ENCODE measurements at regions not wholly inside any gene's neighbourhood (a gene's known extent, or its start where the extent isn't known, plus 50 kb on each side); places are given as distances from the start of the nearest gene placed in this dataset.

DNA sequence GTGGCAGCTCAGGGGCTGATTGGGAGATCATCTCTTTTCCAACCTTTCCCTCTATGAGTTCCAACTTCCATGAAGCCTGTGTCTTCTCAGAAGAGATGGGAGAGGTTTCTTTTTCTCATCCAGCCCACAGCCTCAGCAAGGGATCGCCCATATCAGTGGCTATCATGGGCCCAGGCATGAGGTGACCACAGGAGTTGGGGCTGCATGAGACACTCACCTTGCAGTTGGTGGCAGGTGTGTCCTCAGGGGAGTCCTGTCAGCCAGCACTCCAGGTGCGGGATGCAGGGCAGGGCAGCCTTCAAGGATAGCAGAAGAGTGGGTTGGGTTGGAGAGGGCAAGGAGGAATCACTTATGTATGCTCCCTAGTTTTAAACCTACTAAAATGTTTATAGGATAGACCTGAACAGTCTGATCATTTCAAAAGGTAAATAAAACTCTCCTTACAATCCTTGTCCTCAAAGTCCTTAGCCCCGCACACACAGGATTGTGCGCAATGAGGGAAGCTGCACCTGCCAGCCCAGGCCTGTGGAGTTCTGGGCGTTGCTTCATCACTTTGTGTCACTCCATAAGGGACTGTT, 811.1 kb downstream of the KCNJ18 start:
- peaks cover 0 to 2% (median 0%) of the 10 kb centered on the region in 3 donors for H3K27me3 Mint-ChIP-seq (ENCODE audit: low read depth in 3 of 3)
- no peak overlapping the region for H3K27ac Mint-ChIP-seq
- no peak overlapping the region for H3K4me3 Mint-ChIP-seq
- peaks cover 12 to 59% (median 39%) of the 10 kb centered on the region in 6 donors for H3K9me3 Mint-ChIP-seq
- H3K4me1 Mint-ChIP-seq, result no peaks in the 10 kb centered on the region
- DNase-seq, result no peak
- no peaks in the 10 kb centered on the region for H3K36me3 Mint-ChIP-seq

DNA sequence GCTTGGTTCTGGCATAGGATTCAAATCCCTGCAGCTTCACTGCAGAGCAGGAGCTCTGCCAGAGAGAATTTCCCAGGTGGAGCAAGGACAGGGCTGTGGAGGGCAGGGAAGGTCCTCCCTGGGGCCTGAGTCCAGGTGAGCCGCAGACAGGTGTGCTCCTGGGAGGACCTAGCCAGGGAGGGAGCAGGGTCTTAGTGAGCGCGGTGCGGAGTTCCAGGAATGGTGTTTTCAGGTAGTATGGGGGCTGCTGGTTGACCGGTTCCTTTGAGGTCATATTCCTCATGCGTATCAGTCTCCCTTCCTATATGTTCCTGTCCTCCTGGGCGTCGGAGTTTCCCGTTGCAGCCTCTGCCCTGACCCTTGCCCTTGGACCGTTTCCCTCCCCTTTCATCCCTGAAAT, 813.3 kb downstream of the KCNJ18 start:
- no peak overlapping the region for H3K27ac Mint-ChIP-seq
- peaks cover 16 to 48% (median 34%) of the 10 kb centered on the region in 6 donors for H3K9me3 Mint-ChIP-seq
- DNase-seq, result no peak
- no peaks in the 10 kb centered on the region for H3K27me3 Mint-ChIP-seq (ENCODE audit: low read depth in 3 of 3)
- no peaks in the 10 kb centered on the region for H3K4me1 Mint-ChIP-seq
- H3K4me3 Mint-ChIP-seq, result no peak overlapping the region
- H3K36me3 Mint-ChIP-seq, result no peaks in the 10 kb centered on the region

DNA sequence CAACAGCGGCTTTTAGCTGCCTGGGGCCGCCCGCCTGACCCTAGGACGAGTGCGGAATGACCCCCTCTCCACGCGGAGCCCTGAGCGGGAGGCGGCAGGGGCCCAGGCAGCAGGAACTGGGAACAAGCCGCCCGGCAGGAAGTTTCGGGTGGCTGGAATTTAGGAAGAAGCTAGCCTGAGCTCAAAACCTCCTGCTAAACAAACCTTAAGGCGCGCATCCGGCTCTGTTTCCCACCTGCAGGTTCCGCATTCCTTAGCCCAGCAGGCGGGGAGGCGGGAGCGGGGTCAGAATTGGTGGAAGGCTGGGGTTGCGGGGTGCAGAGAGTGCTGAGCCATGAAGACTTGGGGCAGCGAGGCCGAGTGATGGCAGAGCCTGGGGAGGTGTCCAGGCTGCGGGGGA, 813.9 kb downstream of the KCNJ18 start:
- Mint-ChIP-seq H3K27me3 (ENCODE audit: low read depth in 3 of 3) (no peaks in the 10 kb centered on the region), H3K4me1 (no peaks in the 10 kb centered on the region), H3K9me3 (peaks cover 16 to 52% (median 37%) of the 10 kb centered on the region in 6 donors), H3K4me3 (no peak overlapping the region), H3K36me3 (no peaks in the 10 kb centered on the region), H3K27ac (no peak overlapping the region)
- DNase-seq, result no peak

DNA sequence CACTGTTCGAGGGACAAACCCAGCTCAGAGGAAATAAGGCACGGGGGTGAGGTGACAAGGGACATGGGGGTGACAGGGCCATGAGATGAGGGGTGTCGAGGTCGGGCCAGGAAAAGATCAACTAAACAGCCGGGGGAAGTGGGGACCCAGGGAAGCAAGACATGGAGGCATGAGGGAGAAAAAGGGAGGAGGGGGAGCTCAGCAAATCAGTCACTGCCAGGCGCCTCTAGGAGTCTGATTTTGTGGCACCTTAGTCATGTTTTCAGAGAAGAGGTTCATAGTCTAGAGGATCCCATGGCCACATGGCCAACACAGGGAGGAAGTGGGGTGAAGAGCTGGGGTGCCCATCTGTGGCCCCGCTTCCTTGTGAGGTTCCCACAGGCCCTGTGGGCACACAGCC, 814.5 kb downstream of the KCNJ18 start:
- DNase-seq, result no peak
- Mint-ChIP-seq H3K9me3 (peaks cover 18 to 48% (median 39%) of the 10 kb centered on the region in 6 donors), H3K4me1 (no peaks in the 10 kb centered on the region), H3K27ac (no peak overlapping the region), H3K36me3 (no peaks in the 10 kb centered on the region), H3K27me3 (ENCODE audit: low read depth in 3 of 3) (peaks cover 0 to 1% (median 0%) of the 10 kb centered on the region in 3 donors), H3K4me3 (no peak overlapping the region)

DNA sequence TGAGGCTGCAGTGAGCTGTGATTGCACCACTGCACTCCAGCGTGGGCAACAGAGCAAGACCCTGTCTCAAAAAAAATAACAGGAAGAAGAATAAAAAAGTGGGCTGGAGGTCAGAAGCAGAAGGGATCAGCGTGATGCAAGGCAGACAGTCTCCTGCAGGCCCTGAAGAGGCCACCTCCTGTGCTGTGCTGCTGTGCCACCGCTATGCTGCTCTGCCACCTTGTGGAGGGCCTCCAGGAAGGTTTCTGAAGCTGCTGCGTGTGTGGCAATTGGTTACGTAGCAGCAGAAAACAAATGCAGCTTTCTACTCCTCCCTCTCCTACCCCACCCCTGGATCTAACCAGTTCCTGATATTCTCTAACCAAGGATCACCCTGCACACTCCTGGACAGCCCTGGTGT, 815.5 kb downstream of the KCNJ18 start:
- no peaks in the 10 kb centered on the region for H3K36me3 Mint-ChIP-seq
- H3K4me3 Mint-ChIP-seq, result no peak overlapping the region
- no peak overlapping the region for H3K27ac Mint-ChIP-seq
- DNase-seq, result no peak
- peaks cover 18 to 44% (median 36%) of the 10 kb centered on the region in 6 donors for H3K9me3 Mint-ChIP-seq
- H3K4me1 Mint-ChIP-seq, result no peaks in the 10 kb centered on the region
- H3K27me3 Mint-ChIP-seq (ENCODE audit: low read depth in 3 of 3), result peaks cover 0 to 1% (median 0%) of the 10 kb centered on the region in 3 donors

DNA sequence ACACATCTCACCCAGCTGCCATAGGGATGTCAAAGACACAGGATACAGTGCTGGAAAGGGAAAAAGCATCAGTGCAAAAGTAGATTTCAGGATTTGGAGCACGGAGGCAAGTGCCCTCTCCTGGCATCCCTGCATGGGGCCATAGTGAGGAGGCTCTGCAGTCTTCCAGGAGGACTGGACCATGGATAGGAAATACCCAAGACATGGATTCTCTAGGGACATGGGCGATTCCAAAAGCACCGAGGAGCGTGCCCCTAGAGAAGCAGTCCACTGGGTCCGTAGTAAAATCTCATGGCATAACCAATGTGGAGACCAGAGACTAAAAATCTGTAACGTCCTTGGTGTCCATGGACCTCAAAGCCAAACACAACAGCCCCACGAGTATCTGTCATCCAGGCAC, 818.2 kb downstream of the KCNJ18 start:
- no peaks in the 10 kb centered on the region for H3K4me1 Mint-ChIP-seq
- H3K36me3 Mint-ChIP-seq, result no peaks in the 10 kb centered on the region

DNA sequence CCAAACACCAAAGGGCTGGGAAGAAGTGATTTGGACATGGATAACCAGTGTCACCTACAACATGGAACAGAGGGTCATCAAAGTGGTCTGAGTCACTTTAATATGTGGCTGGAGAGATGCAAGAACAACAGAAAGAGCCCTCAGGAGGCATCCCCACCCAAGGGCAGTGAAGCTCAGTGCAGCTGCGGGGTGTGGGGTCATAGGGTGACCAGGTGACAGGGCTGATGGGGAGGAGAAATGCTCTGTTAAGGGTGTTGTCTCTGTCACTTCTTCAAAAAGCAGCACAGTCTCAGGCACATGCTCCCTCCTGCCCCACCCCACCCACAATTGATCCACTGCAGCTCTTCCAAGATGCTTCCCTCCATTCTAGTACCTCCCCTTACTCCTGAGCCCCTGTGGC, 819.1 kb downstream of the KCNJ18 start:
- Mint-ChIP-seq H3K4me1 (peaks cover 0 to 1% of the 10 kb centered on the region in 2 donors), H3K36me3 (no peaks in the 10 kb centered on the region), H3K27ac (no peak overlapping the region), H3K4me3 (no peak overlapping the region), H3K9me3 (peaks cover 21 to 50% (median 27%) of the 10 kb centered on the region in 6 donors), H3K27me3 (ENCODE audit: low read depth in 3 of 3) (peaks cover 0 to 1% (median 0%) of the 10 kb centered on the region in 3 donors)
- no peak for DNase-seq

More for the DNA sequence above, 818.2 kb downstream of the KCNJ18 start:
- peaks cover 0 to 1% (median 0%) of the 10 kb centered on the region in 3 donors for H3K27me3 Mint-ChIP-seq (ENCODE audit: low read depth in 3 of 3)
- H3K4me3 Mint-ChIP-seq, result no peak overlapping the region
- DNase-seq, result no peak
- H3K27ac Mint-ChIP-seq, result no peak overlapping the region
- H3K9me3 Mint-ChIP-seq, result peaks cover 20 to 46% (median 28%) of the 10 kb centered on the region in 6 donors

DNA sequence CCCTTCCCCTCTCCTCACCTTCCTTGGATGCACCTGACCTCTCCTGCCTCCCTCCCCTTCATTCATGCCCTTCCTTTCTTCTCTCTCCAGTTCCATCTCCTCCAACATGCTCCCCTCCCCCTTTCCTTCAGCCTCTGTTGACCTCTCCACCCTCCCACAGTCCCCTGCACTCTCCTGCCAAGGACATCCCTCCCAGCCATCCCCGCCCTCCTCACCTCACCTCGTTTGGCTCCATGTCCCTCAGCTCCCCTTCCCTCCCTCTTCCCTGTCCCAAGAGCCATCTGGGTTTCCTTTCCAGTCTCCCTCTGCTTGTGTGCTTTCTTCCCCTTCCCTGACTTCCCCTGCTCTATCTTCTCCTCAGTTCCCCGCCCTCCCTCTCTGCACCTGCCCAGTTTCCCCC, 819.7 kb downstream of the KCNJ18 start:
- peaks cover 16 to 53% (median 31%) of the 10 kb centered on the region in 6 donors for H3K9me3 Mint-ChIP-seq
- peaks cover 0 to 1% of the 10 kb centered on the region in 2 donors for H3K4me1 Mint-ChIP-seq
- no peak overlapping the region for H3K4me3 Mint-ChIP-seq
- H3K27me3 Mint-ChIP-seq (ENCODE audit: low read depth in 3 of 3), result peaks cover 0 to 1% (median 0%) of the 10 kb centered on the region in 3 donors
- H3K27ac Mint-ChIP-seq, result no peak overlapping the region
- no peaks in the 10 kb centered on the region for H3K36me3 Mint-ChIP-seq
- no peak for DNase-seq

DNA sequence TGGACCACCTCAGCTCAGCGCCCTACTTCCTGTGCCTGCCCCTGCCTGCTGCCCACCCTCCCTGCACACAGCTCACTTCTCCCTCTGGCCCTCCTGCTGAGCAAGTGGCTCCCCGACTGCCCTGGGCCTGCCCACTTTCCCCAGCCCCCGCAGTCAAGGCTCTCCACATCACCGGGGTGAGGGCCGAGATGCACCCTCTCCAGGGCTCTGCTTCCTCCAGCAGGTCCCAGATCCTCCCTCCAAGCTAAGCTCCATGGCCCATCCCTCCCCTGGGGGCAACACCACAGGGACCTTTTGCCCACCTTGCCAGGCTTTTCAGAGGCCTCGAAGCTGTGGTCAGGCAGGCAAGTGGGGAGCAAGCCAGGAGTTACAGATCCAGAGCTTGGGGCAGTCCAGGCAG, 820.2 kb downstream of the KCNJ18 start:
- no peak overlapping the region for H3K4me3 Mint-ChIP-seq
- peaks cover 0 to 1% (median 0%) of the 10 kb centered on the region in 3 donors for H3K27me3 Mint-ChIP-seq (ENCODE audit: low read depth in 3 of 3)
- H3K9me3 Mint-ChIP-seq, result peaks cover 16 to 49% (median 29%) of the 10 kb centered on the region in 6 donors
- H3K36me3 Mint-ChIP-seq, result no peaks in the 10 kb centered on the region
- H3K4me1 Mint-ChIP-seq, result peaks cover 0 to 1% of the 10 kb centered on the region in 2 donors
- DNase-seq, result no peak
- no peak overlapping the region for H3K27ac Mint-ChIP-seq

DNA sequence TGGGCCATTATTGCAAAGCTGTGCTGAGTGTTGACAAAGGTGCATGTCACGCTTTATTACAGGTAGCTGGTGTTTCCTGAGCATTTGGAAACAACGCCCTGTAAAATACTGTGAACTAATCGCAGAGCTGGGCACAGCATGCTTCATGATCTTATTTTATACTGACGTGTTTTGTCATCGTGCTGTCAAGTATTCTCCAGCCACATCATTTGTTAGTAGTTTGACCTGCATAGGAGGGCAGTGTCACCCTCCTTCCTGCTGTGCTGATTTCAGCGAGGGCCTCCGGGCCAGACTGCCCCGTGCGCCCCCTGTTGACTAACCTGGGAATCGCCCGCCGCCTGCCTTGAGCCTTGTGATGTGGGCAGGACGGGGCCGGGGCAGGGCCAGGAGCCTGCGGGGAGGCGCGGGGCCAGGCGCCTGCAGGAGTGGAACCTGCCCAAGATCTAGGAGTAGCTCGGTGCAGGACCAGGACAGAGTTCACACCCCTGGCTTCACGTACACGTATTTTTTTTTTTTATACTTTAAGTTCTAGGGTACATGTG, 820.7 kb downstream of the KCNJ18 start:
- Mint-ChIP-seq H3K36me3 (no peaks in the 10 kb centered on the region), H3K4me3 (no peak overlapping the region), H3K4me1 (peaks cover 0 to 1% of the 10 kb centered on the region in 2 donors), H3K27ac (no peak overlapping the region), H3K27me3 (ENCODE audit: low read depth in 3 of 3) (peaks cover 0 to 1% (median 0%) of the 10 kb centered on the region in 3 donors), H3K9me3 (peaks cover 16 to 52% (median 32%) of the 10 kb centered on the region in 6 donors)
- DNase-seq, result no peak

DNA sequence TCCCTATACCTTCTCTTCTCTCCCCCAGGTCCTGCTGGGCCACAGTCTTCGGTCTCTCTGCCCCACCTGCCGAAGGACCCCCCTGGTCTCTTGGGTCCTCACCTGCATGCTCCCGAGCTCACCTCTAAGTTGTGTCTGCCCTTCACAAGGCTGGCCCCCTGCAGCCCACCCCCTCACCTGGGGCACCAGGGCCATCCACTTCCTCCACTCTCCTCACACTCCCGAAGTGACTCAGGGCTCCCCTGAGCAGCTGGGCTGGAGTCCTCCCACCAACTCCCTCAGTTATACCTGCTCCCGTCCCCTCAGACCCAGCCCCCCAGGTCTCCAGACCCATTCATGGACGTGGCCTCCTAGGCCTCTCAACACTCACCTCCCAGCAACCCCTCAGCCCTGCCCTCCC, 822.0 kb downstream of the KCNJ18 start:
- H3K4me3 Mint-ChIP-seq, result no peak overlapping the region
- H3K27ac Mint-ChIP-seq, result no peak overlapping the region
- H3K27me3 Mint-ChIP-seq (ENCODE audit: low read depth in 3 of 3), result peaks cover 0 to 1% (median 0%) of the 10 kb centered on the region in 3 donors
- peaks cover 16 to 53% (median 33%) of the 10 kb centered on the region in 6 donors for H3K9me3 Mint-ChIP-seq
- DNase-seq, result no peak
- H3K4me1 Mint-ChIP-seq, result peaks cover 0 to 1% of the 10 kb centered on the region in 2 donors
- H3K36me3 Mint-ChIP-seq, result no peaks in the 10 kb centered on the region

DNA sequence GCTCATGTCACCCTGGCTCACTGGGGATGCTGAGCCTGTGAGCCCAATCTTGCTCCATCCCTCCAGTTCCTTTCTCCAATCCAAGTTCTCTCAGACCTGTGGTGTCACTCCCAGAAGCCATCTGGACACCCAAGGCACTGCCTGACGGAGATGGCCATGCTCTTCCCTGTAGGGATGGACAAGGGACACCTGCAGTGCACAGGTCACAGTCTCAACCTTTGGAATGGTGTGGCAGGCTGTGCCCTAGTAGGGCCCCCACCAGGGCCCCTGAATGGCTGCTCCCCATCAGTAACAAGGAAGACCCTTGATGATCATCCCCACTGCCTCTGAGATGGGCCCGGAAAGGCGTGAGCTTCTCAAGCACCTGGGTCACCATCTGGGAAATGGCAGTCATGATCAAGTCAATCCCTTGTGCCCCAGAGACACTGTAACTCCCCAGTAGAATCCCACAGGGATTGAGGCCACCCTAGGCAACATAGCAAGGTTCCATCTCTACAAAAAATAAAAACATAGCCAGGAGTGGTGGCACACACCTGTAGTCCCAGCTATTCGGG, 822.5 kb downstream of the KCNJ18 start:
- Mint-ChIP-seq H3K36me3 (no peaks in the 10 kb centered on the region), H3K4me1 (peaks cover 0 to 1% of the 10 kb centered on the region in 2 donors), H3K27ac (no peak overlapping the region), H3K27me3 (ENCODE audit: low read depth in 3 of 3) (peaks cover 0 to 1% (median 0%) of the 10 kb centered on the region in 3 donors), H3K4me3 (no peak overlapping the region), H3K9me3 (peaks cover 15 to 52% (median 33%) of the 10 kb centered on the region in 6 donors)
- no peak for DNase-seq

DNA sequence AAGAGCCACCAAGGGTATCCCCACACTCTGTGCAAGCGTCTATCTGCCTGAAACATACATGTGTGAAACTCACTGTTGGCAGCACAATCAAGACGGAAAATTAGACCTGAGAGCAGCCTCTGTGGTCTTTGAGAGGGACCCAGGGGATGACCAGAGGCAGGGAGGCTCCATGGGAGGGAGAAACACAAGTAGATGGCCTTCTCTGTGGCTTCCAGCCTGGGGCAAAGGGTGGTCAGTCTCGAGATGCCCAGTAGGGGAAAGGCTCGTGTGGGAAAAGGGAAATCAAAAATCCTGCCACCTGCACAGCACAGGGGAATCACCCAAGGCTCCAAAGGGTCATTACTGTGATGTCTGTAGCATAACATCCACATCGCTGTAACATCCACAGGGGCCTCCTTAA, 823.3 kb downstream of the KCNJ18 start:
- H3K27me3 Mint-ChIP-seq (ENCODE audit: low read depth in 3 of 3), result peaks cover 0 to 1% (median 0%) of the 10 kb centered on the region in 3 donors
- no peak for DNase-seq
- peaks cover 0 to 1% of the 10 kb centered on the region in 2 donors for H3K4me1 Mint-ChIP-seq
- H3K27ac Mint-ChIP-seq, result no peak overlapping the region
- no peaks in the 10 kb centered on the region for H3K36me3 Mint-ChIP-seq
- peaks cover 8 to 44% (median 31%) of the 10 kb centered on the region in 6 donors for H3K9me3 Mint-ChIP-seq
- H3K4me3 Mint-ChIP-seq, result no peak overlapping the region

DNA sequence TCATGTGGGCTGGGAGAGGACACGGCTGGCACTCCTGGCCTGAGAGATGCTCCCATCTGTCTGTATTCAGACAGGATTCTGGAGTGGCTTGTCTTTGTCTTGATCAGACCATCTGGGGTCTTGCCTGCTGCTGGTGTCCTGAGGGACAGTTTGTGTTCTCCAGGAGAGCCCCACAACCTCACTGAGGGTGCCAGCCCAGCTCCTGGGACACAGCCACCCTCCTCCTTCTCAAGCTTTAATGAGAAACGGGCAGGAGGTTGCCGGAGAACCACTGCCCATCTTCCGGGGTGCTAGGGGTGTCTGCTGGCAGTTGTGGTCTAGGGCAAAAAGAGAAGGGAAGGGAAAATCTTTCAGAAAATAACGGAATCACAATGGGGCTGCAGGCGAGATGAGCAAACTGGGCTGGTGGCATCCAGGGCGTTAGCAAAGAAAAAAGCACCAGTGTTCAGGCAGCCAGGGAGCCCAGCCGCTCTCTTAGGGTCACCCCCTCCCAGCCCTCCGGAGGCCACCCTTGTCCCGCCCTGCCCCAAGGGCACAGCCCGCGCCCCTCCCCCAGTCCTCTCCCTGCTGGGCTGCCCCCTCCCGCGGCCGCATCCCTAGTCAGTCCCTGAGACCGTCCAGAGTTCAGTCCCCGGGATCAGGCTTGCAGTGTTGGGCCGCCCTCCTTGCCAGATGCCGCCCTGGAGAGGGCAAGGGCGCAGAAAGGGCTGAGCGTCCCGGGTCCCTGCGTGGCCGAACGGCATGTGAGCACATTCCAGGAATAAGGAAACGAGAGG, 824.7 kb downstream of the KCNJ18 start:
- Mint-ChIP-seq H3K27me3 (ENCODE audit: low read depth in 3 of 3) (no peaks in the 10 kb centered on the region), H3K27ac (no peak overlapping the region), H3K9me3 (peaks cover 5 to 33% (median 22%) of the 10 kb centered on the region in 6 donors), H3K4me1 (peaks cover 0 to 1% of the 10 kb centered on the region in 2 donors), H3K4me3 (no peak overlapping the region), H3K36me3 (no peaks in the 10 kb centered on the region)
- no peak for DNase-seq
